ENCODE measurements at regions not wholly inside any gene's neighbourhood (a gene's known extent, or its start where the extent isn't known, plus 50 kb on each side); places are given as distances from the start of the nearest gene placed in this dataset.

- H3K4me2 ChIP-seq (ENCODE audit: extremely low read depth, insufficient read depth, low read length), result no peak overlapping the region
- no peaks in the 10 kb centered on the region for H3K36me3 ChIP-seq (ENCODE audit: control insufficient read depth, insufficient read depth, low read length)
- no peaks in the 10 kb centered on the region for H4K20me1 ChIP-seq (ENCODE audit: control insufficient read depth, extremely low read depth, insufficient read depth, low read length)
- no peaks in the 10 kb centered on the region for H3K27me3 ChIP-seq (ENCODE audit: control insufficient read depth, insufficient read depth, low read length)
- H3K9me3 ChIP-seq (ENCODE audit: control insufficient read depth, insufficient read depth, low read depth, low read length), result no peaks in the 10 kb centered on the region
- H3K9ac ChIP-seq (ENCODE audit: insufficient read depth, low read length), result no peak overlapping the region
- no peak for DNase-seq (ENCODE audit: low read depth in 2 of 2)
- no peak overlapping the region for H3K4me3 ChIP-seq (replicated peaks in 1 of 4; ENCODE audit: control extremely low read depth in 1 of 4, insufficient read depth in 1 of 4, low read depth in 3 of 4, low read length in 4 of 4)
- H2AFZ ChIP-seq (ENCODE audit: low read length), result no peak overlapping the region
- H3K4me1 ChIP-seq (ENCODE audit: control insufficient read depth, extremely low read depth, insufficient read depth, low read length), result no peaks in the 10 kb centered on the region
- no peaks in the 10 kb centered on the region for H3K79me2 ChIP-seq (ENCODE audit: control insufficient read depth, insufficient read depth, low read length)
- TF ChIP-seq, protein P1, sequence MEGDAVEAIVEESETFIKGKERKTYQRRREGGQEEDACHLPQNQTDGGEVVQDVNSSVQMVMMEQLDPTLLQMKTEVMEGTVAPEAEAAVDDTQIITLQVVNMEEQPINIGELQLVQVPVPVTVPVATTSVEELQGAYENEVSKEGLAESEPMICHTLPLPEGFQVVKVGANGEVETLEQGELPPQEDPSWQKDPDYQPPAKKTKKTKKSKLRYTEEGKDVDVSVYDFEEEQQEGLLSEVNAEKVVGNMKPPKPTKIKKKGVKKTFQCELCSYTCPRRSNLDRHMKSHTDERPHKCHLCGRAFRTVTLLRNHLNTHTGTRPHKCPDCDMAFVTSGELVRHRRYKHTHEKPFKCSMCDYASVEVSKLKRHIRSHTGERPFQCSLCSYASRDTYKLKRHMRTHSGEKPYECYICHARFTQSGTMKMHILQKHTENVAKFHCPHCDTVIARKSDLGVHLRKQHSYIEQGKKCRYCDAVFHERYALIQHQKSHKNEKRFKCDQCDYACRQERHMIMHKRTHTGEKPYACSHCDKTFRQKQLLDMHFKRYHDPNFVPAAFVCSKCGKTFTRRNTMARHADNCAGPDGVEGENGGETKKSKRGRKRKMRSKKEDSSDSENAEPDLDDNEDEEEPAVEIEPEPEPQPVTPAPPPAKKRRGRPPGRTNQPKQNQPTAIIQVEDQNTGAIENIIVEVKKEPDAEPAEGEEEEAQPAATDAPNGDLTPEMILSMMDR (conservative IDR thresholded peaks at IDR 0.05 in 1 of 2, IDR thresholded peaks at IDR 0.05 in 1 of 2; ENCODE audit: low read depth in 1 of 2, low read length in 2 of 2), result no peak
- H3K27ac ChIP-seq (ENCODE audit: insufficient read depth, low read length), result no peak overlapping the region
Measured at GRCh38 chr12:90630006-90630405, 325.0 kb downstream of the CCER1 start.

- DNase-seq (ENCODE audit: low read depth in 2 of 2), result peak in 1 of 2 donors; percentile 10
- no peak overlapping the region for H3K4me3 ChIP-seq (replicated peaks in 1 of 4; ENCODE audit: control extremely low read depth in 1 of 4, insufficient read depth in 1 of 4, low read depth in 3 of 4, low read length in 4 of 4)
- no peaks in the 10 kb centered on the region for H3K4me1 ChIP-seq (ENCODE audit: control insufficient read depth, extremely low read depth, insufficient read depth, low read length)
- no peak overlapping the region for H3K4me2 ChIP-seq (ENCODE audit: extremely low read depth, insufficient read depth, low read length)
- no peak overlapping the region for H2AFZ ChIP-seq (ENCODE audit: low read length)
- no peaks in the 10 kb centered on the region for H3K79me2 ChIP-seq (ENCODE audit: control insufficient read depth, insufficient read depth, low read length)
- no peak for TF ChIP-seq EZH2 (IDR thresholded peaks at IDR 0.05; ENCODE audit: low read length, missing control alignments)
- TF ChIP-seq, protein P1 (conservative IDR thresholded peaks at IDR 0.05 in 1 of 2, IDR thresholded peaks at IDR 0.05 in 1 of 2; ENCODE audit: low read depth in 1 of 2, low read length in 2 of 2), result no peak
- H3K27me3 ChIP-seq (ENCODE audit: control insufficient read depth, insufficient read depth, low read length), result no peaks in the 10 kb centered on the region
- H3K9me3 ChIP-seq (ENCODE audit: control insufficient read depth, insufficient read depth, low read depth, low read length), result no peaks in the 10 kb centered on the region
- no peak overlapping the region for H3K27ac ChIP-seq (ENCODE audit: insufficient read depth, low read length)
- no peaks in the 10 kb centered on the region for H3K36me3 ChIP-seq (ENCODE audit: control insufficient read depth, insufficient read depth, low read length)
- H4K20me1 ChIP-seq (ENCODE audit: control insufficient read depth, extremely low read depth, insufficient read depth, low read length), result no peaks in the 10 kb centered on the region
- no peak overlapping the region for H3K9ac ChIP-seq (ENCODE audit: insufficient read depth, low read length)
Measured at GRCh38 chr12:90628213-90628612, 326.8 kb downstream of the CCER1 start.

GRCh38 chr12:90627180-90627896 lies 327.6 kb downstream of the CCER1 start:
- H2AFZ ChIP-seq (ENCODE audit: low read length), result no peak overlapping the region
- no peaks in the 10 kb centered on the region for H4K20me1 ChIP-seq (ENCODE audit: control insufficient read depth, extremely low read depth, insufficient read depth, low read length)
- peak in 1 of 2 donors; percentile 61 for DNase-seq (ENCODE audit: low read depth in 2 of 2)
- no peaks in the 10 kb centered on the region for H3K79me2 ChIP-seq (ENCODE audit: control insufficient read depth, insufficient read depth, low read length)
- no peak overlapping the region for H3K27ac ChIP-seq (ENCODE audit: insufficient read depth, low read length)
- H3K36me3 ChIP-seq (ENCODE audit: control insufficient read depth, insufficient read depth, low read length), result no peaks in the 10 kb centered on the region
- no peaks in the 10 kb centered on the region for H3K27me3 ChIP-seq (ENCODE audit: control insufficient read depth, insufficient read depth, low read length)
- no peaks in the 10 kb centered on the region for H3K4me1 ChIP-seq (ENCODE audit: control insufficient read depth, extremely low read depth, insufficient read depth, low read length)
- H3K4me3 ChIP-seq (replicated peaks in 1 of 4; ENCODE audit: control extremely low read depth in 1 of 4, insufficient read depth in 1 of 4, low read depth in 3 of 4, low read length in 4 of 4), result no peak overlapping the region
- no peak overlapping the region for H3K4me2 ChIP-seq (ENCODE audit: extremely low read depth, insufficient read depth, low read length)
- no peak overlapping the region for H3K9ac ChIP-seq (ENCODE audit: insufficient read depth, low read length)
- no peaks in the 10 kb centered on the region for H3K9me3 ChIP-seq (ENCODE audit: control insufficient read depth, insufficient read depth, low read depth, low read length)
- no peak for TF ChIP-seq EZH2 (IDR thresholded peaks at IDR 0.05; ENCODE audit: low read length, missing control alignments)
